ENCODE measurements at regions not wholly inside any gene's neighbourhood (a gene's known extent, or its start where the extent isn't known, plus 50 kb on each side); places are given as distances from the start of the nearest gene placed in this dataset.

GRCh38 chr7:22962775-22963350 is 51.1 kb downstream of the HYCC1 start:
- peak overlapping the region in 1 of 3 experiments; percentile 23; a peak in 2 of 7 replicates for H3K27ac Mint-ChIP-seq
- no peaks in the 10 kb centered on the region for H3K4me1 Mint-ChIP-seq
- H3K9me3 Mint-ChIP-seq, result no peaks in the 10 kb centered on the region
- no peaks in the 10 kb centered on the region for H4K20me1 ChIP-seq (ENCODE audit: control insufficient read depth, insufficient read depth, insufficient read length)
- no peak overlapping the region for H3K18ac ChIP-seq (ENCODE audit: insufficient read length, low read depth, low read length)
- WGBS (ENCODE audit: extremely low coverage, insufficient read length, low lambda C conversion rate), result no CpG with 5 or more reads among the region's 3 CpGs
- H3K4me2 ChIP-seq (ENCODE audit: insufficient read depth, insufficient read length, low read length), result no peak overlapping the region
- no peak overlapping the region for H2BK5ac ChIP-seq (ENCODE audit: insufficient read length, low read length)
- no peaks in the 10 kb centered on the region; the same call in 1 of the 2 replicates for H3K4me1 ChIP-seq (ENCODE audit: insufficient read depth, low read length)
- no peak overlapping the region for H2BK120ac ChIP-seq (ENCODE audit: low read depth, low read length, poor library complexity, severe bottlenecking)
- no peak overlapping the region for H4K91ac ChIP-seq (ENCODE audit: insufficient read length, low read depth, low read length)
- no peaks in the 10 kb centered on the region for H3K23me2 ChIP-seq (ENCODE audit: insufficient read length, low read depth, low read length, poor library complexity, severe bottlenecking)
- H2BK20ac ChIP-seq (ENCODE audit: low read depth, low read length, poor library complexity, severe bottlenecking), result no peak overlapping the region
- no peak overlapping the region for H2AK5ac ChIP-seq (ENCODE audit: insufficient read length, low read length)
- no peak overlapping the region for H3K14ac ChIP-seq (ENCODE audit: insufficient read depth, low read length)
- no peak overlapping the region for H3K9ac ChIP-seq (ENCODE audit: extremely low read depth, insufficient read length, low read length)
- no peaks in the 10 kb centered on the region for H3K9me3 ChIP-seq (ENCODE audit: control insufficient read depth, low read depth, low read length)
- H3T11ph ChIP-seq (ENCODE audit: low read length), result no peak overlapping the region
- no peak overlapping the region for H2BK12ac ChIP-seq (ENCODE audit: insufficient read length, low read depth, low read length)
- peaks cover 7 to 41% (median 10%) of the 10 kb centered on the region in 3 experiments; a peak in 6 of 7 replicates for H3K36me3 Mint-ChIP-seq (ENCODE audit: insufficient read depth in 1 of 3, low read depth in 3 of 3)
- no peak for DNase-seq
- H3K4ac ChIP-seq (ENCODE audit: low read depth, low read length), result no peak overlapping the region
- H3K56ac ChIP-seq (ENCODE audit: insufficient read length, low read depth, low read length), result no peak overlapping the region
- no peaks in the 10 kb centered on the region for H3K79me1 ChIP-seq (ENCODE audit: insufficient read depth, low read depth, low read length, poor library complexity, severe bottlenecking)
- no peak overlapping the region for H4K8ac ChIP-seq (replicated peaks; ENCODE audit: insufficient read length, low read depth, low read length)
- no peak overlapping the region for H2BK15ac ChIP-seq (ENCODE audit: low read depth, low read length)
- no peak overlapping the region for H3K27ac ChIP-seq (ENCODE audit: insufficient read length, low read depth, low read length)
- H3K4me3 Mint-ChIP-seq, result no peak overlapping the region
- H3K23ac ChIP-seq (ENCODE audit: insufficient read length, low read depth, low read length), result no peak overlapping the region
- TF ChIP-seq CTCF (conservative IDR thresholded peaks at IDR 0.05), result no peak
- H3K27me3 Mint-ChIP-seq (ENCODE audit: low read depth), result no peaks in the 10 kb centered on the region
- H3K79me2 ChIP-seq (ENCODE audit: insufficient read depth, low read length), result no peaks in the 10 kb centered on the region
- H4K5ac ChIP-seq (ENCODE audit: insufficient read length, low read depth, low read length), result no peak overlapping the region
- no peak overlapping the region for H2AFZ ChIP-seq (ENCODE audit: low read length)
- H3K27me3 ChIP-seq (ENCODE audit: insufficient read depth, low read length), result no peaks in the 10 kb centered on the region
